ENCODE measurements at regions not wholly inside any gene's neighbourhood (a gene's known extent, or its start where the extent isn't known, plus 50 kb on each side); places are given as distances from the start of the nearest gene placed in this dataset.
A peak's percentile ranks its signal among the peaks of the same experiment; 100 is the strongest.
"Not testable (repeated sequence)": the region's sequence is repeated elsewhere in the genome, so short reads cannot be mapped to it uniquely, and the experiment has no call there.

DNA sequence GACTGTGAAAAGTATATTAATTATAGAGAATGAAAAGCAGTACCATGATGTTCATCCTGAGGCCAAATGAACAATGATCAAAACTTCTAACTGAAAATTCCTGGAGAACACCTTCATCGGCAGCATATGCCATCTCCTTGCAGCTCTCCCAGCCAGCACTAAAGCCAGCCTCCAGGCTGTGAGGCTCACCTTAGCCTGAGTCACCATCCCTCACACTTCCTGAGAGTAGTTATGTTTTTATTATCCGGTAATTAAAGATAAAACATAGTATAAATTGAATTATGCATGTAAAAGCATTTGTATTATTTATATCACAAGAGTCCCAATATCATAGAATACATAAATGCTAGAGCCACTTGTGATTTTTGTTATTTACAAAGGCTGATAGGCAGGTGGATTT lies 341.9 kb downstream of the BCL2L11 start:
- DNase-seq, H3K27me3 ChIP-seq, H3K9me3 ChIP-seq, H3K36me3 ChIP-seq, H3K4me1 ChIP-seq, H3K4me3 ChIP-seq: not testable (repeated sequence)
- peak overlapping the region in 1 of 4 donors; percentile 67 for H3K27ac ChIP-seq

DNA sequence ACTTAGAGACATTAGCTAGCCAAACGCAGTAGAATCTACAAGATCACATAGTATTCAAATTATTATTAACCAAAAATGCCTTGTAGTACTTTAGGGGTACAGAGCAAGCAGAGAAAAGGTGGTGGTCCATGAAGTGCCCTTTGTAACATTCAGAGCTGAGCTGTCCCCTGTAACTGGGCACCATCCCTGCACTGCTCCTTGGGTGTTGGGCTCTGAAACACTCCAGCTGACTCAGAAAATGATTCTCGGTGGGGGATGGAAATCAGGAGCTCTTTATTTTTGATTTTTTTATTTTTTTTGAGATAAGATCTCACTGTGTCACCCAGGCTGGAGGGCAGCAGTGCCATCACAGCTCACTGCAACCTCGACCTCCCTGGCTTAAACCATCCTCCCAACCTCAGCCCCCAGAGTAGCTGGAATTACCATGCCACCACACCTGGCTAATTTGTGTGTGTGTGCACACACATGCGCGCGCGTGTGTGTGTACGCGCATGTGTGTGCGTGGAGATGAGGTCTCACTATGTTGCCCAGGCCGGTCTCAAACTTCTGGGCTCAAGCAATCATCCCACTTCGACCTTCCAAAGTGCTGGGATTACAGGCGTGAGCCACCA lies 342.6 kb downstream of the BCL2L11 start:
- not testable (repeated sequence) for H3K4me1 ChIP-seq, H3K27me3 ChIP-seq, H3K9me3 ChIP-seq, DNase-seq, H3K36me3 ChIP-seq
- Histone ChIP-seq H3K4me3 (peak overlapping the region in 1 of 4 donors; percentile 14), H3K27ac (peak overlapping the region in 3 of 4 donors; percentile 49 to 67 (median 50))

DNA sequence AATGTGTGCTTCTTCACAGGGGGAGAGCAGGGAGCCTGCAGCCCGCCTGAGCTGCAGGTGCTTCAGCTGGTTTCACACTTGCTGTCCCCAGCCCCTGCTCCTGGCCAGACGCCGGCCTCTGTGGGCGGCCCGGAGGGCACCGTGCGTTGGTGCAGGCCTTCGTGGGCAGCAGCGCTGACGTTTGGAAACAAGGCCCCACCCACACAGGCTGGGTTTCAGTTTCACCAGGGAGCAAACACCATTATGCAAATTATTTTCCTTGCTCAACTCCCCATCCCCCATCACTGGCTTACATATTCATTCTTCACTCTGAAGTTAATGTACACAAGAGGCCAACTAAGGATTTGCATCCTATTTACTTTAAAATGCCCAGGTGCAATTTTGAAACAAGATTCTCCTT lies 343.2 kb downstream of the BCL2L11 start:
- H3K27me3 ChIP-seq, H3K4me1 ChIP-seq, H3K9me3 ChIP-seq, H3K36me3 ChIP-seq: not testable (repeated sequence)
- peak overlapping the region in 2 of 4 donors; percentile 49 to 57 for H3K27ac ChIP-seq
- DNase-seq, result peak in 2 of 3 donors; percentile 50 to 67
- H3K4me3 ChIP-seq, result peak overlapping the region in 1 of 4 donors; percentile 14

- peak overlapping the region in 2 of 4 donors; percentile 25 to 35 for H3K27ac ChIP-seq
- H3K9me3 ChIP-seq, DNase-seq, H3K4me3 ChIP-seq, H3K27me3 ChIP-seq, H3K4me1 ChIP-seq, H3K36me3 ChIP-seq: not testable (repeated sequence)
Observed at GRCh38 chr2:111464367-111464766, 343.7 kb downstream of the BCL2L11 start.

GRCh38 chr2:111465521-111465920 lies 344.8 kb downstream of the BCL2L11 start:
- not testable (repeated sequence) for H3K9me3 ChIP-seq, H3K36me3 ChIP-seq, DNase-seq, H3K4me1 ChIP-seq, H3K4me3 ChIP-seq, H3K27me3 ChIP-seq
- peak overlapping the region in 3 of 4 donors; percentile 43 to 84 (median 67) for H3K27ac ChIP-seq

GRCh38 chr2:111466744-111467143 lies 346.0 kb downstream of the BCL2L11 start:
- peak in 2 of 3 donors; percentile 55 to 71 for DNase-seq
- H3K9me3 ChIP-seq, H3K27me3 ChIP-seq, H3K4me1 ChIP-seq, H3K36me3 ChIP-seq, H3K4me3 ChIP-seq: not testable (repeated sequence)
- peak overlapping the region in 2 of 4 donors; percentile 67 to 84 for H3K27ac ChIP-seq

DNA sequence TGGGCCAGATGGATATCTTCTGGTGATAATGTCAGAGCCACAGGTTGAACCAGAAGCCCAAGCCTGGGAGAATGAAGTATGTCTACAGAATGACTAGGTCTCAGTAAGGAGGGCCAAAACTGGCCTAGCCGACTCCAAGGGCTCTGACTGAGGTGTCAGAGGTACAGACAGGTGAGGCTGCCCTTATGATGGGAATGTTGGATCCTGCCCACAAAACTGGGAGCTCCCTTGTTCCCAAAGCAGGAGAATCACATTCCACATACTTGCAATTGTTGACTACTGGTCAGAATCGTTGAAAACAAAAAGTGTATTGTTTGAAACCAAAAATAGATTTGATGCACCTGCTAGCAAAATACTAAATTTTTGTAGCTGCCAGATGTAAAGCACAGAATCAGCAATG lies 350.2 kb downstream of the BCL2L11 start:
- not testable (repeated sequence) for H3K27ac ChIP-seq

DNA sequence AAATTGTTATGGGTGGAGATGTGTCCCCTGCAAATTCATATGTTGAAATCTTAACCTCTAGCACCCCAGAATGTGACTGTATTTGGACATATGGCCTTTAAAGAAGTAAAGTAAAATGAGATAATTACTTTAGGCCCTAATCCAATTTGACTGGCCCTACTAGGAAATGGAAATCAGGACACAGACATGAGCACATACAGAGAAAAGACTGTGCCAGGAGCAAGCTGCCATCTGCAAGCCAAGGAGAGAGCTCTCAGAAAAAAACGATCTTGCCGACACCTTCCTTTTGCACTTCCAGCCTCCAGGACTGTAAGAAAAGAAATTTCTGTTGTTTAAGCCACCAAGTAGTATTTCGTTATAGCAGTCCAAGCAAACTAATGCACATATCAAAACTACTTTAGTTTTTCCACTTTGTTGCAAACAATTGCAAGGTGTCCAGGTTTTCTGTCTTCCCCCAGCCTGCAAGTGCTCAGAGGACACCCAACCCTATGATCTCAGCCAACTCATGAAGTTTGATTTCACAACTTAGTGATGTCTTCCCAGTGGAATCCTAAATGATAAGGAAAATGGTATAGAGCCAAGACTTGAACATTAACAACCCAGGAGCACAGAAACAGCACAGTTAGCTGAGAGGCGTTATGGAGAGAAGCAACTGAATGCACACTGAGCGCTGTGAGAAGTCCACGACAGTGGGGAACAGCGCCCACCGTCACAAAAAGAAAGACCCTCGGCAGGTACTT lies 351.2 kb downstream of the BCL2L11 start:
- H3K36me3 ChIP-seq, H3K4me1 ChIP-seq, H3K27ac ChIP-seq, H3K27me3 ChIP-seq, H3K9me3 ChIP-seq, H3K4me3 ChIP-seq, DNase-seq: not testable (repeated sequence)

More for the DNA sequence above, 350.2 kb downstream of the BCL2L11 start:
- not testable (repeated sequence) for H3K36me3 ChIP-seq, H3K4me1 ChIP-seq, DNase-seq, H3K27me3 ChIP-seq, H3K4me3 ChIP-seq, H3K9me3 ChIP-seq

- not testable (repeated sequence) for H3K36me3 ChIP-seq, H3K27ac ChIP-seq, H3K4me1 ChIP-seq, H3K4me3 ChIP-seq, H3K27me3 ChIP-seq, H3K9me3 ChIP-seq, DNase-seq
Observed at GRCh38 chr2:111472844-111473403, 352.2 kb downstream of the BCL2L11 start.

- H3K27ac ChIP-seq, H3K4me3 ChIP-seq, H3K9me3 ChIP-seq, H3K27me3 ChIP-seq, H3K36me3 ChIP-seq, H3K4me1 ChIP-seq, DNase-seq: not testable (repeated sequence)
Observed at GRCh38 chr2:111473522-111473921, 352.8 kb downstream of the BCL2L11 start.

- H3K9me3 ChIP-seq, H3K27ac ChIP-seq: not testable (repeated sequence)
Observed at GRCh38 chr2:111474198-111474705, 353.5 kb downstream of the BCL2L11 start.

GRCh38 chr2:111478335-111478734 lies 357.6 kb downstream of the BCL2L11 start:
- H3K36me3 ChIP-seq, DNase-seq, H3K27me3 ChIP-seq, H3K9me3 ChIP-seq, H3K4me3 ChIP-seq, H3K27ac ChIP-seq, H3K4me1 ChIP-seq: not testable (repeated sequence)

More at GRCh38 chr2:111474198-111474705, 353.5 kb downstream of the BCL2L11 start:
- not testable (repeated sequence) for H3K4me1 ChIP-seq, DNase-seq, H3K27me3 ChIP-seq, H3K36me3 ChIP-seq, H3K4me3 ChIP-seq

- H3K9me3 ChIP-seq, H3K4me3 ChIP-seq, H3K27me3 ChIP-seq, H3K36me3 ChIP-seq, H3K27ac ChIP-seq, H3K4me1 ChIP-seq, DNase-seq: not testable (repeated sequence)
Observed at GRCh38 chr2:111478871-111479318, 358.2 kb downstream of the BCL2L11 start.

DNA sequence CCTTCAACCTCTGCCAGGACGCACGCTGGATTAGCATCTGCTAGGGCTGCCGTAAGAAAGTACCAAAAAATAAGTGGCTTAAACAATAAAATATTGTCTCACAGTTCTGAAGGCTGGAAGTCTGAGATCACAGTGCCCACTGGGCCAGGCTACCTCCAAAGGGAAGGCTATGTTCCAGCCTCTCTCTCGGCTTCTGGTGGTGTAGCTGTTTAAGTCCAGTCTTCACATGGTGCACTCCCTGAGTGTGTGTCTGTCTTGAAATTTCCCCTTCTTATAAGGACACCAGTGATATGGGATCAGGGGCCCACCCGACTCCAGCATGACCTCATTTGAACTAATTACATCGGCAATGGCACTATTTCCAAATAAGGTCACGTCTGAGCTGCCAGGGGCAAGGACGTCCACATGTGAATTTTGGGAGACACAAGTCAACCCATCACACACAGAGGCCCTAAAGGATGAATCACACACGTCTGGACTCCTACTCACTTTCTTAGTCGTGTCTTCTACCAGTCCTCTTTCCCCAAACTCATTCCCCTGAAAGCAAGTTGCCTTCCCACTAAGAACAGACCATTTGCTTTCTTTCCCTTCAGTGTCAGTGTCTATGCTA lies 359.4 kb downstream of the BCL2L11 start:
- not testable (repeated sequence) for H3K4me3 ChIP-seq, H3K9me3 ChIP-seq, DNase-seq, H3K27me3 ChIP-seq, H3K36me3 ChIP-seq, H3K4me1 ChIP-seq
- H3K27ac ChIP-seq, result peak overlapping the region in 2 of 4 donors; percentile 35 to 46

DNA sequence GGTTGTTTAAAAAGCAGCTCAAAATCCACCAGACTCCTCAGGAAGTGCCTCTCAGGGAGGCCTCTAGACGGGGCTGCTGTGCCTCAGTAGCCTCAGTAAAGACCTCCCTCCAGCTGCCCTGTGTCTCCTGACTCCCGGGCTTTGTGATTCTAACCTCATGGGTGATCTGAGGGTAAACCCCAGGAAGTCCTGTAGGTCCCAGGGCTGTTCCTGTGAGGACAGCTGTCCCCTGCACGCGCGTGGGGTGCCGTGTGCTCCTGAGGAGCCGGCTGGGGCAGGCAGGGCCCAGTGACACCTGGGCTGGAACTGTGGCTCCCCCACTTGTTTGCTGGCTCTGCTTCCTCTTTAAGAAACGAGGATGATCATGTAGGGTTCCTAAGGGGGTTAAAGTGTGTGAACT lies 359.9 kb downstream of the BCL2L11 start:
- H3K9me3 ChIP-seq, H3K36me3 ChIP-seq, H3K4me1 ChIP-seq, H3K4me3 ChIP-seq, DNase-seq, H3K27me3 ChIP-seq: not testable (repeated sequence)
- peak overlapping the region in 2 of 4 donors; percentile 35 to 46 for H3K27ac ChIP-seq

Data from Peyer's patch (tissue), 4 donors.